GM10266 (cell line): ENCODE measurements at regions not wholly inside any gene's neighbourhood (a gene's known extent, or its start where the extent isn't known, plus 50 kb on each side); places are given as distances from the start of the nearest gene placed in this dataset.

ENCODE experiments used
- DNase-seq: peaks from one replicate; pipeline ENCODE4 v3.0.0; 2012; ENCODE audit errors: extremely low spot score
- TF ChIP-seq, protein P1 (sequence below): IDR thresholded peaks from 2 replicates; pipeline ENCODE4 v1.5.1; 2012; ENCODE audit warnings: mild to moderate bottlenecking, low read depth; ENCODE audit not compliant: control insufficient read depth, insufficient read depth; ENCODE audit errors: missing control alignments

DNA sequence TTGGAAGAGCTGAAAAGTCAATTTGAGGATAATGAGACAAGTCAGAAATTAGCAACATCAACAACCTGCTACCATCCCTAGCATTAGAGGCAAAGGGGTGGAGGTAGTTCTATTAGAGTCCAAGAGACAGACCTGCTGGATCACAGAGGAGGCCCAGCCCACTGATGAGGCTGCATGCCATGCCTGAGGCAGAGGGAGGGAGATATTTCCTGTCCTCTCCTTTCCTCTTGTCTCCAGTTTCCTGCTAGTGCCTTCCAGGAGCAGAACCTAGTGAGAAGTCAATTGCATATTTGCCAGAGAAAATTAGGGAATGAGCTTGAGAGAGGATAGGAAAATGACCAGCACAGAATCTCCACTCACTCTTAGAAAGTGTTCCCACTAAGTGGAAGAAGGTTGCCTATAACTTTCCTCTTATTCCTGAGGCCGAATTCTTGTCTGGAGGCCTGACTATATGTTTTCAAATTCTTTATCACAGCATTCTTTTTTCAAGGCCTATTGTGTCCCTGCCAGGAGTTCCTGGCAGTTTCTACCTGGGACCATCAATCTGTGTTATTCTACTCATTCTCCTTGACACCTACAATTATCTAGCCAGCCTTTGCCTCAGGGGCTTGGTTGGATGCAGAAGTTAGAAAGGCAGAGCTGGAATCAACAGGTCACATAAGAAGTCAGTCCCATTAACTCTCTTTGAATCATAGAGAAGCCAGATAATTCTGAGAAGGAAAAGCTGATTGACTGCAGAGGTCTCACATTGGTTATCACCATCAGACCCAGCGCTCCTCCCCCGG lies 121.9 kb downstream of the EMP1 start:
- no peak for DNase-seq

DNA sequence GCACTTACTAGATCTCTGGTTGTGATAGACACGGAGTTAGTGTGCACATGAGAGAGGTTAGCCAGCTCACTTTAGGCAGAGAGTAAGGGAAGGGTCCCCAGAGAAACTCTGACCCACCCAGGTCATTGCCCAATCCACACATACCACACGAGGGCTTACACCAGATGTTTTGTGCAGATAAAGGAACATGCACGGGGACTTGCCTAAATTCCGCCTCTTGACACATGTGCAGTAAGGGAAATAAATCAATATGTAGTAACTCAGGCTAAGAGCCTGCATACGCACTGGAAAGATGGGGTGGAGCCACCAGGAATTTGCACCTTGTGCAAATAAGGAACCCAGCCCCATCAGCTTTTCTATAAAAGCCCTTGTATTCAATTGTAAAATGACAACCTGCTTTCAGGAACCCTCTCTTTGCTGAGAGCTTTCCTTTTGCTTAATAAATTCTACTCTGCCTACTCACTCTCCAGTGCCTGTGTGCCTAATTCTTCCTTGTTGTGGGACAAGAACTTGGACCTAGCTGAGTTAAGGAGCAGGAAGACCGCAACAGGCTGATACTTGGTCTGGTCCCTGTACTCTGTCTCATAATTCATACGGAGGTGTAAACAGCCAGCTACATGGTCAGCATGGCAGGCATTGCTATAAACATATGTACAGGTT lies 120.2 kb downstream of the EMP1 start:
- TF ChIP-seq, protein P1, sequence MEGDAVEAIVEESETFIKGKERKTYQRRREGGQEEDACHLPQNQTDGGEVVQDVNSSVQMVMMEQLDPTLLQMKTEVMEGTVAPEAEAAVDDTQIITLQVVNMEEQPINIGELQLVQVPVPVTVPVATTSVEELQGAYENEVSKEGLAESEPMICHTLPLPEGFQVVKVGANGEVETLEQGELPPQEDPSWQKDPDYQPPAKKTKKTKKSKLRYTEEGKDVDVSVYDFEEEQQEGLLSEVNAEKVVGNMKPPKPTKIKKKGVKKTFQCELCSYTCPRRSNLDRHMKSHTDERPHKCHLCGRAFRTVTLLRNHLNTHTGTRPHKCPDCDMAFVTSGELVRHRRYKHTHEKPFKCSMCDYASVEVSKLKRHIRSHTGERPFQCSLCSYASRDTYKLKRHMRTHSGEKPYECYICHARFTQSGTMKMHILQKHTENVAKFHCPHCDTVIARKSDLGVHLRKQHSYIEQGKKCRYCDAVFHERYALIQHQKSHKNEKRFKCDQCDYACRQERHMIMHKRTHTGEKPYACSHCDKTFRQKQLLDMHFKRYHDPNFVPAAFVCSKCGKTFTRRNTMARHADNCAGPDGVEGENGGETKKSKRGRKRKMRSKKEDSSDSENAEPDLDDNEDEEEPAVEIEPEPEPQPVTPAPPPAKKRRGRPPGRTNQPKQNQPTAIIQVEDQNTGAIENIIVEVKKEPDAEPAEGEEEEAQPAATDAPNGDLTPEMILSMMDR, result no peak
- DNase-seq, result no peak

More for the DNA sequence above, 121.9 kb downstream of the EMP1 start:
- TF ChIP-seq, protein P1, result no peak

DNA sequence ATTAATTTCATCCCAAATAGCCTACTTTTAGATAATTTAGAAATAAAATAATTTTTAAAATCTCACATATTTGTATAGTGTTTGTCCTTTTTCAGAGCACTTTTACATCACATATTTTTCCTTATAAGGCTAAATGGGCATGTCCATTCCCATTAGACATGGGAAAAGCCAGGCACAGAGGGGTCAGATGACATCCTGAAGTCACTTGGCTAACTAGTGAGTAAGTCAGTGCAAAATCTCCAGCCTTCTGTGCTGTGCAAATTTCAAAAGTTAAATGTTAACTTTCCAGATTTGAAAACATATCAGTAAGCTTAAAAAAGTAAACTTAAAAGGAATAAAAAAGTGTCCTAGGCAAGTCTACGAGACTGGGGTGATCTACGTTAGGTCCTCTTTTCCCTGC lies 117.4 kb downstream of the EMP1 start:
- TF ChIP-seq, protein P1, result no peak
- DNase-seq, result no peak

DNA sequence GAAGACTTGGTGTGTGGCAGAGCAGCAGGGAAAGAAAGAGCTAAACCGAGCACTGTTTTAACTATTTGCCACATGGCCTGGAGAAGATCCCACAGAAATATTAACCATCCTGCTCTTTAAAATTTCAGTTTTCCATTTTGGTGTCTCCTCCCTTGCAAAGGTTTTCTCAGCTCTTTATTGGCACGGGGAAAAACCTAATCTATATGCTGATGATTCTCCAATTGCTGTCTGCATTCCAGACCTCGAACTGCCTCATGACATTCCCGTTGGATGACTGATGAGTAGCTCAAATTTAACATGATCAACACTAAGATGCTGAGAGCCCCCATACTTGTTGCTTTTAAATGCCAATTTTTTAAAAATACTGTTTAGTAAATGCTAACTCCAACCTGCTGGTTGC lies 115.0 kb downstream of the EMP1 start:
- DNase-seq, result no peak
- TF ChIP-seq, protein P1, result no peak

DNA sequence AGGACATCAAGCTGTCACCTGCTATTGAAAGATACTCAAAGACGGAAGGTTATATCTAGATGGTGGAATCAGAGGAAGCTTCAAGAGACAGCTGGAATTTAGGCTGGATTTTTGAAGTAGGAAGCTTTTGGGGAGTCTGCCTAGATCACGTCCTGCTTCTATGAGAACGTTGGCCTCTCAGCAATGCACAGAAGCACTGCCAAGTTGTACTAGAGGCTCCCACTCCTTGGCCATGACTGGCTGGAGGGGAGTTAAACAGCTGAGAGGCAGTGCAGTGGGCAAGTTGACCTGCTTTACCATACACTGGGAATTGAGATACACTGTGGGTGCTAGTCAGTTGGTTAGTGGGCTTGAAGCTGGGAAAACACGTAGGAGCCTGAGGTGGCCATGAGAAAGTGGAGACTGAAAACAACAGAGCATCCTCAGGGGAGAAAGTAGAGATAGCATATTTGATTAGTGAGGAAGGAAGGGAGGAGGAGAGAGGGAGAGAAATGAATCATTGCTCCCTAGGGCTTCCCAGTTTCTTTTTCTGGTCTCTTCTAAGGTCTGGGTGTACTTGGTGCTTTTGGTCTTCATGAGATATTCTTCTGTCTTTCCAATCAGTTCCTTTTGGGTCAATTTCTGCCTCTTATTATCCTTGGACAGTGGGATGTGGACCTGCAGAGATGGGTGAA lies 110.8 kb downstream of the EMP1 start:
- TF ChIP-seq, protein P1, result no peak
- DNase-seq, result no peak

DNA sequence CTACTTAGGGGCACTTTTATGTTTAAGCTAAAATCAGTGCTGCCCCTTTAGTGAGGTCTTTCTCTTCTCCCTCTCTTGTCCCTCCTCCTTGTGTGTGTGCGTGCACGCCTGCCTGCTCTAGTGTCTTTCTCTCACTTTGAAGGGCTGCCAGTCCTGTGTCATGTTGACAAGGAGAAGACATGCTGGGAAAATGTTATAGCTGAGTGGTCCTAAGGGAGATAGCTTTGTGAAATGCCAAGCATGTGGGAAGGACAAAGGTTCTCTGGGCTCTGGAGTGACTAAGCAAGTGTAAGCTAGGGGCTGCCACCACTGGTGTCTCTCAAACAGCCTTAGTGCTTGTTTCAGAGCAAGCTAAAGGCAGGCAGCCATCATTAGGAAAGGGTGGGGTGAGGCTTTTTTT lies 108.4 kb downstream of the EMP1 start:
- no peak for DNase-seq
- TF ChIP-seq, protein P1, result no peak
